ENCODE measurements at regions not wholly inside any gene's neighbourhood (a gene's known extent, or its start where the extent isn't known, plus 50 kb on each side); places are given as distances from the start of the nearest gene placed in this dataset.

DNA sequence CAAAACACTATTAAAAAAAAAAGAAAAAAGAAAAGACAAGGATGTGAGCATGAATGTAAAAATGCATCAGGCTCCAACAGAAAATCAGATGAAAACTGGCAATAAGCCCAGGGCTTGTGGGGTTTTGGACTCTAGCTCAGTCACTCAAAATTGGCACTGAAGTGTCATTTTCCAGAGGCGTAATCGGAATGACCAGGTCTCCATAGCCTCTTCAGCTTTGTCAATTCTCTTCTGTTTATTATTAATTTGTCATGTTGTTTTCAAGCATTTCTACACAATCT, 137.2 kb upstream of the TRHDE start:
- H3K9me3 Mint-ChIP-seq = no peaks in the 10 kb centered on the region
- H3K4me3 Mint-ChIP-seq = no peak overlapping the region
- H3K4me1 Mint-ChIP-seq (ENCODE audit: unreplicated experiment) = no peaks in the 10 kb centered on the region
- peaks cover 9% of the 10 kb centered on the region for H3K27me3 Mint-ChIP-seq
- DNase-seq (ENCODE audit: extremely low spot score, unreplicated experiment) = no peak
- TF ChIP-seq, protein P1, sequence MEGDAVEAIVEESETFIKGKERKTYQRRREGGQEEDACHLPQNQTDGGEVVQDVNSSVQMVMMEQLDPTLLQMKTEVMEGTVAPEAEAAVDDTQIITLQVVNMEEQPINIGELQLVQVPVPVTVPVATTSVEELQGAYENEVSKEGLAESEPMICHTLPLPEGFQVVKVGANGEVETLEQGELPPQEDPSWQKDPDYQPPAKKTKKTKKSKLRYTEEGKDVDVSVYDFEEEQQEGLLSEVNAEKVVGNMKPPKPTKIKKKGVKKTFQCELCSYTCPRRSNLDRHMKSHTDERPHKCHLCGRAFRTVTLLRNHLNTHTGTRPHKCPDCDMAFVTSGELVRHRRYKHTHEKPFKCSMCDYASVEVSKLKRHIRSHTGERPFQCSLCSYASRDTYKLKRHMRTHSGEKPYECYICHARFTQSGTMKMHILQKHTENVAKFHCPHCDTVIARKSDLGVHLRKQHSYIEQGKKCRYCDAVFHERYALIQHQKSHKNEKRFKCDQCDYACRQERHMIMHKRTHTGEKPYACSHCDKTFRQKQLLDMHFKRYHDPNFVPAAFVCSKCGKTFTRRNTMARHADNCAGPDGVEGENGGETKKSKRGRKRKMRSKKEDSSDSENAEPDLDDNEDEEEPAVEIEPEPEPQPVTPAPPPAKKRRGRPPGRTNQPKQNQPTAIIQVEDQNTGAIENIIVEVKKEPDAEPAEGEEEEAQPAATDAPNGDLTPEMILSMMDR (conservative IDR thresholded peaks at IDR 0.05) = no peak
- no peaks in the 10 kb centered on the region for H3K36me3 Mint-ChIP-seq
- H3K27ac Mint-ChIP-seq = no peak overlapping the region

DNA sequence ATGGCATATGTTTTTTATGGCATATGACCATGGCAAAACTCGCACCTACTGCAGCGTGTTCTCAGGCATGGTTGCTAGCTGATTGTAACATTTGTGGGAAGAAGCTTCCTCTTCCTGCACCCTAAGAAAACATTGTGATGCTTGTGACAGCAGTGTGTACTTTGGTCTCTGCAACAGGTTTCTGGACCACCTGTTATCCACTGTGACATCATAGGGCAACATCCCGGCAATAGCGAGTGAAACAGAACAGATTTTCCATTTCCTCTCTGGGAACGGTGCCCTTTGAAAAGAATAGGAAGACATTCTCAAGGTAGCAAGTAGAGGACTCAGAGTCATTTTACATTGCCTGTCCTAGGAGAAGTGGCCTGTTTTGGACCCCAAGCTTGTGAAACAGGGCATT, 135.4 kb upstream of the TRHDE start:
- Mint-ChIP-seq H3K4me1 (ENCODE audit: unreplicated experiment) (no peaks in the 10 kb centered on the region), H3K27me3 (peaks cover 9% of the 10 kb centered on the region), H3K27ac (no peak overlapping the region), H3K9me3 (no peaks in the 10 kb centered on the region), H3K4me3 (no peak overlapping the region), H3K36me3 (no peaks in the 10 kb centered on the region)
- TF ChIP-seq, protein P1 (conservative IDR thresholded peaks at IDR 0.05) = no peak
- DNase-seq (ENCODE audit: extremely low spot score, unreplicated experiment) = no peak

DNA sequence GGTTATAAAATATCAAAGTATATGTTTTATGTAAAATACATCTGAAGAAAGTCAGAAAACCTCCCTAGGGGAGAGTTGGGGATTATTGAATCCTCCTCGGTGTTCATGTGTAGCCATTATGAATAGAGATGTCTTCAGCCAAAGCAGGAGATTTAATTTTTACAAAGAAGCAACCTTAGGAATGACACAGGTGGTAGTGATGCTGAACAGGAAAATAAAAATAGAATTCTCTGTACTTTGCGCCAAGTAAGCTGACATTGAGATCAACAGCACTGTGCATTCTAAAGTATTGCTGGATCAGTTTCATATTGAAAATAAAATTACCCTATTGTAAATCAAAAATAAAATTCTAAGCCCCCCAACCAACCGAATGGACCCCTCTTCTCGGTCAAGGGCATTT, 132.8 kb upstream of the TRHDE start:
- no peaks in the 10 kb centered on the region for H3K36me3 Mint-ChIP-seq
- H3K4me3 Mint-ChIP-seq = no peak overlapping the region
- TF ChIP-seq, protein P1 (conservative IDR thresholded peaks at IDR 0.05) = no peak
- H3K27ac Mint-ChIP-seq = no peak overlapping the region
- H3K4me1 Mint-ChIP-seq (ENCODE audit: unreplicated experiment) = no peaks in the 10 kb centered on the region
- no peaks in the 10 kb centered on the region for H3K9me3 Mint-ChIP-seq
- no peak for DNase-seq (ENCODE audit: extremely low spot score, unreplicated experiment)
- no peaks in the 10 kb centered on the region for H3K27me3 Mint-ChIP-seq

DNA sequence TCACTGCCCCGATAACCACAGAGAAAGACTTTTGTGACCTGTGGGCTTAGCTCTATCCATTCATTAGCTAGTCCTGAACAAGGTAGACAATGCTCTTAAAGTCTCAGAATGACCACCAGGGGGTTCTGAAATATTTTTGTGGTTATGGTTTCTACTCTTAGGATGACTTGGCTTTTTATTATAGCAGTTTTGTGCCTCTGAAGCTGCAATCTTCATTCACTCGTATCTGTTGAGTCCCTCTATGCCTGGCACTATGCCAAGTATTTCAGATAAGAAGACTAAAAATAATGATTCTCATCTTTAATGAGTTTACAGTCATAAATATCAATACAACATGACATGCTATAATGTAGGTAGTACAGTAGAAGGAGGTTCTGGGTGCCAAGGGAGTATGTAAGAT, 130.8 kb upstream of the TRHDE start:
- Mint-ChIP-seq H3K4me1 (ENCODE audit: unreplicated experiment) (no peaks in the 10 kb centered on the region), H3K27me3 (peaks cover 3% of the 10 kb centered on the region), H3K4me3 (no peak overlapping the region), H3K9me3 (no peaks in the 10 kb centered on the region), H3K36me3 (no peaks in the 10 kb centered on the region), H3K27ac (no peak overlapping the region)
- DNase-seq (ENCODE audit: extremely low spot score, unreplicated experiment) = no peak
- TF ChIP-seq, protein P1 (conservative IDR thresholded peaks at IDR 0.05) = peak; percentile 62

DNA sequence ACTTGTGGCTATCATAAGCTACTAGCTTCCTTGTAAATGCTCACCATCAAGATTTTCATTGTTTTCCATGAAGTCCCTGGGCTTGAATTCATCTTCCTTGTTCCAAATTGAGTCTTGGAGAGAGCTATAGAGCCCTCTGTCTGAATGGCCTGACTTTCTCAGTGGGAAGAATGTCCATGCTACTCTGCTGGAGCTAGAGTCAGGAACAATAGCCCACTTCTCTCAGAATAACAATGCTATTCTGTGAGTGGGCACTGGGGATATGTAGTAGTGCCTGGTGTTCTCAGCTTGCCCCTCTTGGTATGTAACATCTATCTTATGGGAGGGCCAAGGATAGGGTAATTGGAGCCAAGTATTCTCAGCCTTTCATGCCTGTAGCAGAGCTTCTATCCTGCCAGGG, 127.6 kb upstream of the TRHDE start:
- Mint-ChIP-seq H3K27me3 (peaks cover 3% of the 10 kb centered on the region), H3K36me3 (no peaks in the 10 kb centered on the region), H3K9me3 (no peaks in the 10 kb centered on the region), H3K27ac (no peak overlapping the region), H3K4me3 (no peak overlapping the region), H3K4me1 (ENCODE audit: unreplicated experiment) (no peaks in the 10 kb centered on the region)
- DNase-seq (ENCODE audit: extremely low spot score, unreplicated experiment) = no peak
- TF ChIP-seq, protein P1 (conservative IDR thresholded peaks at IDR 0.05) = no peak

DNA sequence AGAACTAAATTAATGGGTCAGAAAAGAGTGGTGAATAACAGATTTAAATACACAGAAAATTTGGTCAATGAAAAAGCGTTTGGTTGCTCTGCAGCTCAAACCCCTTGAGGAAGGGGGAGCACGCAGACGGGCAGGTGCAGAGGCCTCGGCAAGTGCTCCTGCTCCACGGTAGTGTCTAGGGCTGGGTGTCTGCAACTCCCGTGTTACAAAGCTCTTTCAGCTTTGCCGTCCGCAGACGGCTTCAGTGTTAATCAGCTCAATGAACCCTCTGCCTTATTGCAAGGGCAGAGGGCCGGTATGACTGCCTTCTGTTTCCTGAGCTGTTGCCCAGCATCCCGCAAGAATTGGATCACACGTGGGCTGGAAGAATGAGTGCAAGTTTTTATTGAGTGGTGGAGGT, 125.7 kb upstream of the TRHDE start:
- no peaks in the 10 kb centered on the region for H3K36me3 Mint-ChIP-seq

More for the DNA sequence above, 125.7 kb upstream of the TRHDE start:
- DNase-seq (ENCODE audit: extremely low spot score, unreplicated experiment) = no peak
- H3K4me1 Mint-ChIP-seq (ENCODE audit: unreplicated experiment) = no peaks in the 10 kb centered on the region
- H3K27ac Mint-ChIP-seq = no peak overlapping the region
- H3K9me3 Mint-ChIP-seq = no peaks in the 10 kb centered on the region
- H3K4me3 Mint-ChIP-seq = no peak overlapping the region
- TF ChIP-seq, protein P1 (conservative IDR thresholded peaks at IDR 0.05) = no peak
- peaks cover 3% of the 10 kb centered on the region for H3K27me3 Mint-ChIP-seq
